PFSK-1 (cell line): ENCODE measurements at regions not wholly inside any gene's neighbourhood (a gene's known extent, or its start where the extent isn't known, plus 50 kb on each side); places are given as distances from the start of the nearest gene placed in this dataset.

Source experiments
- SIN3A ChIP-seq: IDR thresholded peaks from 2 replicates; pipeline ENCODE4 v1.6.1; 2012; ENCODE audit warnings: mild to moderate bottlenecking, low read length, moderate library complexity, borderline replicate concordance; ENCODE audit not compliant: insufficient read depth
- TAF1 ChIP-seq: IDR thresholded peaks from 2 replicates; pipeline ENCODE4 v1.6.1; 2012; ENCODE audit warnings: low read length, control low read depth, borderline replicate concordance; ENCODE audit not compliant: insufficient read depth

DNA sequence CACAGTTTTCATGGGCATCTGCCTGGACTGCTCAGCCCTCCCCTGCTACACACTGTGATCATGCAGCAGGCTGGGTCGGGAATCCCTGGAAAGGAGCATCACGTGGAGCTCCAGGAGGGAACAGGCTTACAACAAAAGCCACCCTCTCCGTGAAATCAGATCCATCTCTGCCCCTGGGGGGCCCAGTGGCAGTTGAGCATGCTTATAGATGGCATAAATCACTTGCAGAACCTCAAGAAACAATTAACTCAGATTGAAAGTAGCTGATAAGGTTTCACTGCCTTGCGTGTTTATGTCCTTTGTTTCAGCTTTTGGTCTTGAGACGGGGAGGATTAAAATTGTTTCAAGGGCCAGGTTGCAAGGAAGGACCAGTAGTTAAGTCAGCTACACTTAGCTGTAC, 354.8 kb upstream of the MEIS1 start:
- no peak for TF ChIP-seq TAF1
- no peak for TF ChIP-seq SIN3A
